ENCODE measurements at regions not wholly inside any gene's neighbourhood (a gene's known extent, or its start where the extent isn't known, plus 50 kb on each side); places are given as distances from the start of the nearest gene placed in this dataset.

GRCh38 chr2:34632327-34632726 is 1033.2 kb upstream of the FAM98A start:
- H3K9me3 Mint-ChIP-seq, result peaks cover 27% of the 10 kb centered on the region
- intact Hi-C loops (cut with micrococcal nuclease), result no loop called here

GRCh38 chr2:34627003-34627402 is 1027.9 kb upstream of the FAM98A start:
- H3K27me3 Mint-ChIP-seq, result no peaks in the 10 kb centered on the region
- no peaks in the 10 kb centered on the region for H3K9me3 Mint-ChIP-seq
- H3K4me3 Mint-ChIP-seq, result no peak overlapping the region
- no peak overlapping the region for H3K27ac Mint-ChIP-seq
- no peaks in the 10 kb centered on the region for H3K36me3 Mint-ChIP-seq (ENCODE audit: low read depth)
- no peaks in the 10 kb centered on the region for H3K4me1 Mint-ChIP-seq (ENCODE audit: low read depth)
- intact Hi-C loops (cut with micrococcal nuclease), result no loop called here

More at GRCh38 chr2:34632327-34632726, 1033.2 kb upstream of the FAM98A start:
- Mint-ChIP-seq H3K36me3 (ENCODE audit: low read depth) (no peaks in the 10 kb centered on the region), H3K4me1 (ENCODE audit: low read depth) (no peaks in the 10 kb centered on the region), H3K4me3 (no peak overlapping the region), H3K27me3 (no peaks in the 10 kb centered on the region), H3K27ac (no peak overlapping the region)

GRCh38 chr2:34604164-34604563 is 1005.1 kb upstream of the FAM98A start:
- no peaks in the 10 kb centered on the region for H3K36me3 Mint-ChIP-seq (ENCODE audit: low read depth)
- H3K27me3 Mint-ChIP-seq, result no peaks in the 10 kb centered on the region
- H3K27ac Mint-ChIP-seq, result no peak overlapping the region
- intact Hi-C loops (cut with micrococcal nuclease), result no loop called here
- no peaks in the 10 kb centered on the region for H3K4me1 Mint-ChIP-seq (ENCODE audit: low read depth)
- no peaks in the 10 kb centered on the region for H3K9me3 Mint-ChIP-seq
- no peak overlapping the region for H3K4me3 Mint-ChIP-seq

- Mint-ChIP-seq H3K36me3 (ENCODE audit: low read depth) (no peaks in the 10 kb centered on the region), H3K27me3 (no peaks in the 10 kb centered on the region), H3K27ac (no peak overlapping the region)
Observed at GRCh38 chr2:34602262-34602661, 1003.2 kb upstream of the FAM98A start.

GRCh38 chr2:34601561-34601960 is 1002.5 kb upstream of the FAM98A start:
- Mint-ChIP-seq H3K4me1 (ENCODE audit: low read depth) (no peaks in the 10 kb centered on the region), H3K36me3 (ENCODE audit: low read depth) (no peaks in the 10 kb centered on the region), H3K27ac (no peak overlapping the region), H3K4me3 (no peak overlapping the region), H3K27me3 (no peaks in the 10 kb centered on the region), H3K9me3 (no peaks in the 10 kb centered on the region)
- intact Hi-C loops (cut with micrococcal nuclease), result no loop called here

More at GRCh38 chr2:34602262-34602661, 1003.2 kb upstream of the FAM98A start:
- intact Hi-C loops (cut with micrococcal nuclease), result no loop called here
- Mint-ChIP-seq H3K4me3 (no peak overlapping the region), H3K4me1 (ENCODE audit: low read depth) (no peaks in the 10 kb centered on the region), H3K9me3 (no peaks in the 10 kb centered on the region)

GRCh38 chr2:34578641-34579040 is 979.5 kb upstream of the FAM98A start:
- H3K4me1 Mint-ChIP-seq (ENCODE audit: low read depth), result no peaks in the 10 kb centered on the region
- no peak overlapping the region for H3K27ac Mint-ChIP-seq
- H3K27me3 Mint-ChIP-seq, result no peaks in the 10 kb centered on the region
- intact Hi-C loops (cut with micrococcal nuclease), result no loop called here
- H3K36me3 Mint-ChIP-seq (ENCODE audit: low read depth), result no peaks in the 10 kb centered on the region
- H3K4me3 Mint-ChIP-seq, result no peak overlapping the region
- H3K9me3 Mint-ChIP-seq, result no peaks in the 10 kb centered on the region

- H3K9me3 Mint-ChIP-seq, result no peaks in the 10 kb centered on the region
- no peak overlapping the region for H3K4me3 Mint-ChIP-seq
- no peaks in the 10 kb centered on the region for H3K27me3 Mint-ChIP-seq
- intact Hi-C loops (cut with micrococcal nuclease), result no loop called here
- no peaks in the 10 kb centered on the region for H3K36me3 Mint-ChIP-seq (ENCODE audit: low read depth)
- H3K27ac Mint-ChIP-seq, result no peak overlapping the region
- no peaks in the 10 kb centered on the region for H3K4me1 Mint-ChIP-seq (ENCODE audit: low read depth)
Observed at GRCh38 chr2:34570266-34570872, 971.3 kb upstream of the FAM98A start.

GRCh38 chr2:34567128-34567527 is 968.0 kb upstream of the FAM98A start:
- no peaks in the 10 kb centered on the region for H3K36me3 Mint-ChIP-seq (ENCODE audit: low read depth)
- H3K27me3 Mint-ChIP-seq, result no peaks in the 10 kb centered on the region

GRCh38 chr2:34552337-34552736 is 953.2 kb upstream of the FAM98A start:
- Mint-ChIP-seq H3K27me3 (no peaks in the 10 kb centered on the region), H3K9me3 (peaks cover 13% of the 10 kb centered on the region), H3K27ac (no peak overlapping the region), H3K4me3 (no peak overlapping the region), H3K36me3 (ENCODE audit: low read depth) (no peaks in the 10 kb centered on the region), H3K4me1 (ENCODE audit: low read depth) (no peaks in the 10 kb centered on the region)
- intact Hi-C loops (cut with micrococcal nuclease), result no loop called here

More at GRCh38 chr2:34567128-34567527, 968.0 kb upstream of the FAM98A start:
- intact Hi-C loops (cut with micrococcal nuclease), result no loop called here
- Mint-ChIP-seq H3K4me1 (ENCODE audit: low read depth) (no peaks in the 10 kb centered on the region), H3K27ac (no peak overlapping the region), H3K4me3 (no peak overlapping the region), H3K9me3 (no peaks in the 10 kb centered on the region)

GRCh38 chr2:34549710-34550345 is 950.7 kb upstream of the FAM98A start:
- Mint-ChIP-seq H3K4me1 (ENCODE audit: low read depth) (no peaks in the 10 kb centered on the region), H3K36me3 (ENCODE audit: low read depth) (no peaks in the 10 kb centered on the region), H3K27me3 (no peaks in the 10 kb centered on the region), H3K27ac (no peak overlapping the region), H3K4me3 (no peak overlapping the region), H3K9me3 (peaks cover 30% of the 10 kb centered on the region)
- intact Hi-C loops (cut with micrococcal nuclease), result no loop called here

- no peaks in the 10 kb centered on the region for H3K4me1 Mint-ChIP-seq (ENCODE audit: low read depth)
- H3K9me3 Mint-ChIP-seq, result peaks cover 38% of the 10 kb centered on the region
- intact Hi-C loops (cut with micrococcal nuclease), result no loop called here
- no peaks in the 10 kb centered on the region for H3K36me3 Mint-ChIP-seq (ENCODE audit: low read depth)
- no peak overlapping the region for H3K4me3 Mint-ChIP-seq
- H3K27me3 Mint-ChIP-seq, result no peaks in the 10 kb centered on the region
- no peak overlapping the region for H3K27ac Mint-ChIP-seq
Observed at GRCh38 chr2:34547900-34548299, 948.8 kb upstream of the FAM98A start.

- Mint-ChIP-seq H3K4me1 (ENCODE audit: low read depth) (no peaks in the 10 kb centered on the region), H3K36me3 (ENCODE audit: low read depth) (no peaks in the 10 kb centered on the region), H3K27me3 (no peaks in the 10 kb centered on the region), H3K4me3 (no peak overlapping the region), H3K27ac (no peak overlapping the region), H3K9me3 (peaks cover 43% of the 10 kb centered on the region)
- intact Hi-C loops (cut with micrococcal nuclease), result no loop called here
Observed at GRCh38 chr2:34547340-34547739, 948.2 kb upstream of the FAM98A start.

- Mint-ChIP-seq H3K4me1 (ENCODE audit: low read depth) (no peaks in the 10 kb centered on the region), H3K36me3 (ENCODE audit: low read depth) (no peaks in the 10 kb centered on the region), H3K27me3 (no peaks in the 10 kb centered on the region), H3K4me3 (no peak overlapping the region), H3K27ac (no peak overlapping the region), H3K9me3 (peaks cover 43% of the 10 kb centered on the region)
- intact Hi-C loops (cut with micrococcal nuclease), result no loop called here
Observed at GRCh38 chr2:34545486-34546136, 946.5 kb upstream of the FAM98A start.

GRCh38 chr2:34534761-34535160 is 935.7 kb upstream of the FAM98A start:
- intact Hi-C loops (cut with micrococcal nuclease), result no loop called here
- Mint-ChIP-seq H3K4me1 (ENCODE audit: low read depth) (no peaks in the 10 kb centered on the region), H3K9me3 (peaks cover 16% of the 10 kb centered on the region), H3K27me3 (no peaks in the 10 kb centered on the region), H3K27ac (no peak overlapping the region), H3K36me3 (ENCODE audit: low read depth) (no peaks in the 10 kb centered on the region), H3K4me3 (no peak overlapping the region)

Measured in dendritic cell treated with granulocyte-macrophage colony-stimulating factor and Interleukin-4, amounts not matched to agents 40 ng/mL and 50 ng/mL, for 4 days (primary cell).